DMS 273 treated with DMSO at 0.1 percent for 48 hours (cell line): ENCODE measurements at regions not wholly inside any gene's neighbourhood (a gene's known extent, or its start where the extent isn't known, plus 50 kb on each side); places are given as distances from the start of the nearest gene placed in this dataset.
A peak's percentile ranks its signal among the peaks of the same experiment; 100 is the strongest.

Experiments
- DNase-seq: peaks from one replicate; lab custom pipeline; 2025; lab: John Stamatoyannopoulos, UW

- no peak for DNase-seq
Measured at GRCh38 chr16:62977876-62978275, 941.6 kb upstream of the CDH8 start.

- no peak for DNase-seq
Measured at GRCh38 chr16:62974424-62974823, 938.2 kb upstream of the CDH8 start.

- no peak for DNase-seq
Measured at GRCh38 chr16:62970851-62971250, 934.6 kb upstream of the CDH8 start.

- DNase-seq, result no peak
Measured at GRCh38 chr16:62969711-62970318, 933.6 kb upstream of the CDH8 start.

GRCh38 chr16:62967611-62968010, 931.4 kb upstream of the CDH8 start:
- DNase-seq, result no peak

- peak; percentile 68 for DNase-seq
Measured at GRCh38 chr16:62967163-62967562, 930.9 kb upstream of the CDH8 start.

- no peak for DNase-seq
Measured at GRCh38 chr16:62966626-62967025, 930.4 kb upstream of the CDH8 start.

- DNase-seq, result no peak
Measured at GRCh38 chr16:62965831-62966230, 929.6 kb upstream of the CDH8 start.

- DNase-seq, result no peak
Measured at GRCh38 chr16:62963846-62964245, 927.6 kb upstream of the CDH8 start.

GRCh38 chr16:62955033-62955349, 918.8 kb upstream of the CDH8 start:
- no peak for DNase-seq

- DNase-seq, result no peak
Measured at GRCh38 chr16:62954144-62955032, 918.1 kb upstream of the CDH8 start.

GRCh38 chr16:62950351-62950750, 914.1 kb upstream of the CDH8 start:
- DNase-seq, result no peak

- no peak for DNase-seq
Measured at GRCh38 chr16:62940569-62940968, 904.3 kb upstream of the CDH8 start.

- DNase-seq, result no peak
Measured at GRCh38 chr16:62939687-62940086, 903.4 kb upstream of the CDH8 start.

- peak; percentile 73 for DNase-seq
Measured at GRCh38 chr16:62933929-62934328, 897.7 kb upstream of the CDH8 start.

GRCh38 chr16:62929593-62929992, 893.4 kb upstream of the CDH8 start:
- no peak for DNase-seq

GRCh38 chr16:62927122-62927521, 890.9 kb upstream of the CDH8 start:
- DNase-seq, result no peak

- no peak for DNase-seq
Measured at GRCh38 chr16:62926121-62926801, 890.0 kb upstream of the CDH8 start.

GRCh38 chr16:62921904-62922303, 885.7 kb upstream of the CDH8 start:
- peak; percentile 23 for DNase-seq

- no peak for DNase-seq
Measured at GRCh38 chr16:62913924-62914323, 877.7 kb upstream of the CDH8 start.

GRCh38 chr16:62913333-62913732, 877.1 kb upstream of the CDH8 start:
- no peak for DNase-seq

- DNase-seq, result no peak
Measured at GRCh38 chr16:62909597-62909996, 873.4 kb upstream of the CDH8 start.

- no peak for DNase-seq
Measured at GRCh38 chr16:62907562-62907961, 871.3 kb upstream of the CDH8 start.
